Neuronal stem cell (in vitro differentiated cells): ENCODE measurements at regions not wholly inside any gene's neighbourhood (a gene's known extent, or its start where the extent isn't known, plus 50 kb on each side); places are given as distances from the start of the nearest gene placed in this dataset.

Source experiments
- DNase-seq: peaks from one replicate; pipeline ENCODE4 v3.0.0-alpha.2; 2013; ENCODE audit warnings: low spot score
- H2AFZ ChIP-seq: one replicate; pipeline ENCODE4 v1.6.1; 2013; ENCODE audit warnings: mild to moderate bottlenecking, low read length, inconsistent platforms
- H2AK5ac ChIP-seq: 2 replicates; pipeline ENCODE4 v1.6.1; 2013; ENCODE audit warnings: low read depth, mild to moderate bottlenecking, inconsistent platforms, low read length, moderate library complexity, mixed read lengths
- H2BK120ac ChIP-seq: 2 replicates; pipeline ENCODE4 v1.6.1; 2013; ENCODE audit warnings: low read depth, mild to moderate bottlenecking, inconsistent platforms, low read length, moderate library complexity, mixed read lengths
- H2BK12ac ChIP-seq: one replicate; pipeline ENCODE4 v1.6.1; 2013; ENCODE audit warnings: low read length, inconsistent platforms
- H2BK15ac ChIP-seq: 2 replicates; pipeline ENCODE4 v1.6.1; 2013; ENCODE audit warnings: mild to moderate bottlenecking, low read length, inconsistent platforms, mixed read lengths
- H2BK5ac ChIP-seq: one replicate; pipeline ENCODE4 v1.6.1; 2013; ENCODE audit warnings: inconsistent platforms, mild to moderate bottlenecking, low read length, moderate library complexity
- H3K14ac ChIP-seq: one replicate; pipeline ENCODE4 v1.6.1; 2013; ENCODE audit warnings: low read length, inconsistent platforms
- H3K18ac ChIP-seq: 2 replicates; pipeline ENCODE4 v1.6.1; 2013; ENCODE audit warnings: low read length, inconsistent platforms
- H3K23ac ChIP-seq: 2 replicates; pipeline ENCODE4 v1.6.1; 2013; ENCODE audit warnings: low read depth, mild to moderate bottlenecking, mixed read lengths, low read length, inconsistent platforms; ENCODE audit not compliant: poor library complexity
- H3K27ac ChIP-seq: replicated peaks from 3 replicates; pipeline ENCODE4 v1.5.1; 2013; ENCODE audit warnings: low read length, inconsistent platforms
- H3K27me3 ChIP-seq, 3 experiments: 2 replicates each; pipeline ENCODE4 v1.6.1; 2013; ENCODE audit warnings: low read length in 3 of 3, mild to moderate bottlenecking in 2 of 3, inconsistent platforms in 1 of 3, low read depth in 1 of 3, mixed read lengths in 1 of 3, moderate library complexity in 1 of 3; ENCODE audit not compliant: control insufficient read depth in 3 of 3, insufficient read depth in 3 of 3
- H3K36me3 ChIP-seq, 2 donors: replicated peaks in 1 of 2; 2 replicates each; pipeline ENCODE4 v1.6.1; 2013; ENCODE audit warnings: low read length in 2 of 2; ENCODE audit not compliant: control insufficient read depth in 2 of 2, insufficient read depth in 2 of 2
- H3K4ac ChIP-seq: 2 replicates; pipeline ENCODE4 v1.6.1; 2013; ENCODE audit warnings: inconsistent platforms, mild to moderate bottlenecking, low read length, moderate library complexity
- H3K4me1 ChIP-seq, 2 donors: 1 replicate in 1 of 2; 2 replicates in 1 of 2; pipeline ENCODE4 v1.6.1; 2013; ENCODE audit warnings: low read length in 2 of 2, low read depth in 1 of 2; ENCODE audit not compliant: control insufficient read depth in 2 of 2, insufficient read depth in 1 of 2
- H3K4me2 ChIP-seq: one replicate; pipeline ENCODE4 v1.6.1; 2013; ENCODE audit warnings: mild to moderate bottlenecking, low read length, inconsistent platforms; ENCODE audit not compliant: insufficient read depth, poor library complexity, severe bottlenecking
- H3K4me3 ChIP-seq, 2 donors: 2 replicates each; pipeline ENCODE4 v1.5.1; 2013; ENCODE audit warnings: low read length in 2 of 2, mild to moderate bottlenecking in 2 of 2, inconsistent platforms in 1 of 2, moderate library complexity in 1 of 2
- H3K79me1 ChIP-seq: one replicate; pipeline ENCODE4 v1.6.1; 2013; ENCODE audit warnings: low read depth, mild to moderate bottlenecking, inconsistent platforms, low read length, moderate library complexity
- H3K9ac ChIP-seq: one replicate; pipeline ENCODE4 v1.6.1; 2013; ENCODE audit warnings: mild to moderate bottlenecking, low read depth, low read length, inconsistent platforms; ENCODE audit not compliant: poor library complexity
- H3K9me3 ChIP-seq, 2 donors: replicated peaks in 1 of 2; 2 replicates each; pipeline versions ENCODE3 to v1.6.1; 2013; ENCODE audit warnings: low read length in 2 of 2, mild to moderate bottlenecking in 2 of 2, inconsistent platforms in 1 of 2, low read depth in 1 of 2, mixed read lengths in 1 of 2, moderate library complexity in 1 of 2; ENCODE audit not compliant: control insufficient read depth in 2 of 2, insufficient read depth in 1 of 2
- H4K8ac ChIP-seq: one replicate; pipeline ENCODE4 v1.6.1; 2013; ENCODE audit warnings: low read depth, mild to moderate bottlenecking, inconsistent platforms, low read length, moderate library complexity
- H4K91ac ChIP-seq: one replicate; pipeline ENCODE4 v1.6.1; 2013; ENCODE audit warnings: low read length, low read depth, mild to moderate bottlenecking, inconsistent platforms; ENCODE audit not compliant: poor library complexity
- WGBS, 2 donors: extraction: QIAGEN DNeasy Blood & Tissue Kit; methylation state at CpG; one replicate each; pipeline ENCODE4 v1.1.7; 2013; ENCODE audit warnings: missing lambda C conversion rate in 2 of 2, mixed read lengths in 1 of 2; ENCODE audit not compliant: insufficient read length in 2 of 2, insufficient replicate concordance in 1 of 2; ENCODE audit errors: extremely low coverage in 2 of 2; 5-methylcytosine and 5-hydroxymethylcytosine counted together

- no peaks in the 10 kb centered on the region for H3K79me1 ChIP-seq
- H3K27ac ChIP-seq: no peak overlapping the region
- WGBS, 2 donors: no CpG with 5 or more reads among the region's 2 CpGs
- no peak overlapping the region for H3K4me2 ChIP-seq
- no peak overlapping the region for H3K18ac ChIP-seq
- H2BK120ac ChIP-seq: no peak overlapping the region
- no peaks in the 10 kb centered on the region for H3K27me3 ChIP-seq
- no peak overlapping the region for H2BK12ac ChIP-seq
- H3K4me3 ChIP-seq: no peak overlapping the region
- no peak overlapping the region for H3K14ac ChIP-seq
- no peak overlapping the region for H2BK5ac ChIP-seq
- no peaks in the 10 kb centered on the region for H3K36me3 ChIP-seq
- no peak overlapping the region for H3K23ac ChIP-seq
- no peak overlapping the region for H4K91ac ChIP-seq
- H3K9ac ChIP-seq: no peak overlapping the region
- H2AK5ac ChIP-seq: no peak overlapping the region
- DNase-seq: no peak
- no peaks in the 10 kb centered on the region for H3K9me3 ChIP-seq
- H2AFZ ChIP-seq: no peak overlapping the region
- no peak overlapping the region for H2BK15ac ChIP-seq
- H3K4me1 ChIP-seq: no peaks in the 10 kb centered on the region
- no peak overlapping the region for H4K8ac ChIP-seq
- no peak overlapping the region for H3K4ac ChIP-seq
These were observed 234.9 kb downstream of the DOK5 start for GRCh38 chr20:54710341-54710740.

GRCh38 chr20:54708229-54708628 lies 232.8 kb downstream of the DOK5 start:
- Histone ChIP-seq H3K23ac (no peak overlapping the region), H3K4me2 (no peak overlapping the region), H3K27me3 (no peaks in the 10 kb centered on the region), H3K14ac (no peak overlapping the region), H3K9ac (no peak overlapping the region), H3K79me1 (no peaks in the 10 kb centered on the region), H3K4me1 (no peaks in the 10 kb centered on the region), H2AK5ac (no peak overlapping the region), H4K91ac (no peak overlapping the region), H3K36me3 (no peaks in the 10 kb centered on the region), H4K8ac (no peak overlapping the region), H2BK12ac (no peak overlapping the region), H3K4ac (no peak overlapping the region), H3K9me3 (no peaks in the 10 kb centered on the region), H2BK120ac (no peak overlapping the region), H3K27ac (no peak overlapping the region), H2BK5ac (no peak overlapping the region), H3K4me3 (no peak overlapping the region), H2AFZ (no peak overlapping the region), H3K18ac (no peak overlapping the region), H2BK15ac (no peak overlapping the region)
- DNase-seq: no peak

GRCh38 chr20:54707801-54708200 lies 232.4 kb downstream of the DOK5 start:
- Histone ChIP-seq H4K8ac (no peak overlapping the region), H3K14ac (no peak overlapping the region), H3K4me1 (no peaks in the 10 kb centered on the region), H3K9me3 (no peaks in the 10 kb centered on the region), H4K91ac (no peak overlapping the region), H2AFZ (no peak overlapping the region), H3K79me1 (no peaks in the 10 kb centered on the region), H3K27ac (no peak overlapping the region), H3K27me3 (no peaks in the 10 kb centered on the region), H3K9ac (no peak overlapping the region), H2AK5ac (no peak overlapping the region), H2BK15ac (no peak overlapping the region), H3K4ac (no peak overlapping the region), H3K18ac (no peak overlapping the region), H2BK12ac (no peak overlapping the region), H2BK5ac (no peak overlapping the region), H3K36me3 (no peaks in the 10 kb centered on the region), H2BK120ac (no peak overlapping the region), H3K4me3 (no peak overlapping the region), H3K4me2 (no peak overlapping the region), H3K23ac (no peak overlapping the region)
- no peak for DNase-seq
- no CpG with 5 or more reads among the region's 1 CpG for WGBS, 2 donors

GRCh38 chr20:54706581-54706980 lies 231.2 kb downstream of the DOK5 start:
- H3K23ac ChIP-seq: no peak overlapping the region
- H3K9me3 ChIP-seq: no peaks in the 10 kb centered on the region
- H2AK5ac ChIP-seq: no peak overlapping the region
- no peak overlapping the region for H2BK15ac ChIP-seq
- no peak overlapping the region for H3K18ac ChIP-seq
- DNase-seq: no peak
- H3K36me3 ChIP-seq: no peaks in the 10 kb centered on the region
- H3K27ac ChIP-seq: no peak overlapping the region
- no peak overlapping the region for H4K91ac ChIP-seq
- no peak overlapping the region for H3K14ac ChIP-seq
- no peaks in the 10 kb centered on the region for H3K79me1 ChIP-seq
- H3K4me1 ChIP-seq: no peaks in the 10 kb centered on the region
- H3K4ac ChIP-seq: no peak overlapping the region
- H2AFZ ChIP-seq: no peak overlapping the region
- no peak overlapping the region for H3K4me3 ChIP-seq
- no peak overlapping the region for H4K8ac ChIP-seq
- no peaks in the 10 kb centered on the region for H3K27me3 ChIP-seq
- no peak overlapping the region for H2BK5ac ChIP-seq
- no peak overlapping the region for H3K9ac ChIP-seq
- H2BK12ac ChIP-seq: no peak overlapping the region
- no CpG with 5 or more reads among the region's 4 CpGs for WGBS, 2 donors
- H3K4me2 ChIP-seq: no peak overlapping the region
- no peak overlapping the region for H2BK120ac ChIP-seq
